ENCODE measurements at regions not wholly inside any gene's neighbourhood (a gene's known extent, or its start where the extent isn't known, plus 50 kb on each side); places are given as distances from the start of the nearest gene placed in this dataset.

DNA sequence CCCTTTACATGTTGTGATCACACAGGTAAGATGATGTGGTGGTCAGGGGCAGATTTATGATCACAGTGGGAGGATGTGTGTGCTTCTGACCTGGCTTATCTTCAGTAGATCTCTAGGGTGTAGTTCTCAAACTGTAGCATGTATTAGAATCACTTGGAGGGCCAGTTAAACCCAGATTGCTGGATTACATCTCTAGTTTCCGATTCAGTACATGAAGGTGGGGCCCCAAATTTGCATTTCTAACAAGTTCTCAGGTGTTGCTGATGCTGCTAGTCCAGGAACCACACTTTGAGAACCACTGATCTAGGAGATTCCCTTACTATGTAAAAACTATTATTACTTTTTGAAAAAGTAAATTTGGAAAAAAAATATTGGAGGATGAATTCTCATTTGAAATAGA is 199.3 kb upstream of the GOLIM4 start:
- Mint-ChIP-seq H3K4me3 (no peak overlapping the region), H3K27ac (no peak overlapping the region), H3K36me3 (ENCODE audit: low read depth) (no peaks in the 10 kb centered on the region), H3K9me3 (peaks cover 2% of the 10 kb centered on the region), H3K27me3 (no peaks in the 10 kb centered on the region), H3K4me1 (ENCODE audit: low read depth) (no peaks in the 10 kb centered on the region)
- DNase-seq = no peak

DNA sequence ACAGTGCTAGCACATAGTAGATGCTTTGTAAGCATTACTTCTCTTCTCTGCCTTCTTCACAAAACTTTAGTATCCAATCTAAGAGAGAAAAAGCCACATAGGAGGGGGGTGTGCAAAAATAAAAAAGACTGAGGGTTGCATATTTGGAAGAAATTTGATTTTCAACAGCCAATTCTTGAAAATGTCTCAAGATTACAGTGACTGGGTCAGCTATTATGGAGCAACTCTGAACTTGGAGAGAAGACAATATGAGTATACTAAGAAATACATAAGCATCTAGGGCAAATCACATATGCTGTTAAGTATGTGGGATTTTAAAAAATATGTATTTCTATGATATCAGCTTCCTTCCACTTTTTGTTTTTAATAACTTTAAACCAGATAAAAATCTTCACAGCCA is 196.6 kb upstream of the GOLIM4 start:
- Mint-ChIP-seq H3K36me3 (ENCODE audit: low read depth) (no peaks in the 10 kb centered on the region), H3K27me3 (no peaks in the 10 kb centered on the region), H3K27ac (no peak overlapping the region), H3K4me1 (ENCODE audit: low read depth) (no peaks in the 10 kb centered on the region), H3K9me3 (no peaks in the 10 kb centered on the region), H3K4me3 (no peak overlapping the region)
- DNase-seq = no peak

DNA sequence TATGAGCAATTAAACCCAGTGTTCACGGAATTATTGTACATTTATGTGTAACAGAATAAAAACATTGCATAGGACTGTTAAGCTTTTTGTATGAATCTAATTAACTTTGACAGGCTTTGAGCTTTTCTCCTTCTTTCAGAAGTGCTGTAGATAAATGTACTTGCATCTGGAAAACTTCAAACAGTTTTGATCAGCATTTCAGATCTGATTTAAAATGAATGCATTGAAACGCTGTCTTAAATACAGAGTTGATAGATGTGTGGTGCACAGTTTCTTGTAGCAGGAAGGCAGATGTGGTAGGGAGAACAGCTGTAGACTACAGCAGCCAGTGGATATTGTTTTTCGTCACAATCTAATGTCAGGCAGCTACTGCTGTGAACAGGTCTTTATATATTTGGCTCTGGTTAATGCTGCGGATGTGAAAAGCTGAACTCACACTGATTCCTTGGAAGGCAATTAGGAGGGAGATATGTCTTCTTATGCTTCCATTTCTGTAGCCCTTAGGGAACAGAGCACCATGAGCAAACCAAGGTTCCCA is 193.8 kb upstream of the GOLIM4 start:
- Mint-ChIP-seq H3K4me3 (no peak overlapping the region), H3K27me3 (no peaks in the 10 kb centered on the region), H3K4me1 (ENCODE audit: low read depth) (no peaks in the 10 kb centered on the region), H3K27ac (no peak overlapping the region), H3K36me3 (ENCODE audit: low read depth) (no peaks in the 10 kb centered on the region), H3K9me3 (no peaks in the 10 kb centered on the region)
- no peak for DNase-seq

DNA sequence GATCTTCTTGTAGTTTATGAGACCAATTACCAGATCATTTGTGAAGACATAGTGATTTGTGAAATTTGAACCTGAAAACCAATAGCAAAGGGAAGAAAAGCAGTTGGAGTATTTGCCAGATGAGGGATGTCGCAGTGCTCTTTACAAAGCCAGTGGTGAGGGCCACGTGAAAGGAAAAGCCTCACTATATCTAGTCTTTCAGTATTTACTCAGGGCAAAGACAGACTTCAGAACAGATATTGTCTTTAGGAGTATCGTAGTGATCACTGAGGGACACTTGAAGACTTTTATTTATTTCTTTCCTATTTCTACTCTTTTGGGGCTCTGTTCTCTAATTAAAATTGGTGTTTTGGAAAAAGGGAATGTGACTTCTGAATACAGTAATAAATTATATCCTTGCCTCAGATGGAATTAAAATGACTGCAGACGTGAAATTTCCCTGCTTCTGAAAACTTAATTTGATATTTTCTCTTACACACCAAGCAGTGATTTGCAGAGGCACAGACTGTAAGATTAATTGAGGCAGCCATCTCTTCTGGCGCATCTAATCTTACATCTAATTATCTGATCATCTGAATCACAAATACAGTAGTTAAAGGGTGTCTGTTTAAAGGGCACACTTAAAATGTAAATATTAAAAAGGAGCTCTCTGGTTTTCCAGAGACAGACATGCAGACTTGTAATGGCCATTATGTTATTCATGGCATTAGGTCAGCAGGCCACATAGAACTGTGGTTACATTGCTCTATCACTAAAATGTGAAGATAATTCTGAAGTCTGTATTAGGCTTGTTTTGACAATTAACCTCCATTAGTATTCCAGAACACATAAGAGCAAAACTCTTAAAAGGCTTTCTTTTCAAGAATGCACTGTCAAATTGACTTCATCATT is 193.0 kb upstream of the GOLIM4 start:
- Mint-ChIP-seq H3K4me1 (ENCODE audit: low read depth) (no peaks in the 10 kb centered on the region), H3K4me3 (no peak overlapping the region), H3K9me3 (no peaks in the 10 kb centered on the region), H3K27ac (no peak overlapping the region), H3K36me3 (ENCODE audit: low read depth) (no peaks in the 10 kb centered on the region), H3K27me3 (no peaks in the 10 kb centered on the region)
- no peak for DNase-seq

DNA sequence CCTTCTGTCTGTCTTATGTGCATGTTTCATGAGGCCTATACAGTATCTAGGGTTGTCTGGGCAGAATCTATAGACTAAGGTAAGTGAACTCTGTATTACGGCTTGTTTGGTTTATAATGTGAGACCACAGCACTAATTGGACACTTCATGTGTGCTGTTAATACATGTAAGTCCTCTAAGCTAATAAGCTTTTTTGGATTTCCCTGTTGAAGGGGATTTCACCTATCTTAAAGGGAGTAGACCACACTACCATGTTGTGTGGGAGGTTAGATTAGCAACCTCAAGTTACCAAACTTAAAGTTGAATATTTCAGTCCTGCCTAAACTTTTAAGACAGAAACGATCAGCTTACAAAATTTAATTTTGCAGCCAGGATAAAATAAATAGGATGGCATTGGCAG is 189.8 kb upstream of the GOLIM4 start:
- no peaks in the 10 kb centered on the region for H3K9me3 Mint-ChIP-seq
- no peaks in the 10 kb centered on the region for H3K27me3 Mint-ChIP-seq
- H3K4me1 Mint-ChIP-seq (ENCODE audit: low read depth) = no peaks in the 10 kb centered on the region
- no peak overlapping the region for H3K27ac Mint-ChIP-seq
- no peak for DNase-seq
- H3K36me3 Mint-ChIP-seq (ENCODE audit: low read depth) = no peaks in the 10 kb centered on the region
- H3K4me3 Mint-ChIP-seq = no peak overlapping the region

DNA sequence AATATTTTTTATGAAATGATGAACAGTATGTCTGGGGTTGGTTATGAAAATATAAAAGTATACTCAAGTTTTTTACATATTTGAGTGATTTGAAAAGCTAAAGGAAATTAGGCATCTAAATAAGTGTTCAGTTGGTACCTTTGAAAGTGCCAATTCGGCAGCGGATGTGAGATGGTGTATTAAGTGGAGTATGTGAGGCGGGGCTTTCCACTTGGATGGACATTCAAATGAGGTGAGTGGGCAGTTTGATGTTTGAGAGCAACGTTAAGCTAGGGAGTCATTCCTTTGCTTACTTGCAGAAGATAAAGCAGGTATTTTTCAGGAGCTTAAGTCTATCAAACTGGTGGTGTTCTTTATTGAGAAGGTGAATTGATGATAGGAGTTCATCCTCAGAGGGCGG is 189.0 kb upstream of the GOLIM4 start:
- DNase-seq = no peak
- no peaks in the 10 kb centered on the region for H3K4me1 Mint-ChIP-seq (ENCODE audit: low read depth)
- no peaks in the 10 kb centered on the region for H3K36me3 Mint-ChIP-seq (ENCODE audit: low read depth)
- no peaks in the 10 kb centered on the region for H3K27me3 Mint-ChIP-seq
- no peak overlapping the region for H3K4me3 Mint-ChIP-seq
- no peak overlapping the region for H3K27ac Mint-ChIP-seq
- no peaks in the 10 kb centered on the region for H3K9me3 Mint-ChIP-seq

DNA sequence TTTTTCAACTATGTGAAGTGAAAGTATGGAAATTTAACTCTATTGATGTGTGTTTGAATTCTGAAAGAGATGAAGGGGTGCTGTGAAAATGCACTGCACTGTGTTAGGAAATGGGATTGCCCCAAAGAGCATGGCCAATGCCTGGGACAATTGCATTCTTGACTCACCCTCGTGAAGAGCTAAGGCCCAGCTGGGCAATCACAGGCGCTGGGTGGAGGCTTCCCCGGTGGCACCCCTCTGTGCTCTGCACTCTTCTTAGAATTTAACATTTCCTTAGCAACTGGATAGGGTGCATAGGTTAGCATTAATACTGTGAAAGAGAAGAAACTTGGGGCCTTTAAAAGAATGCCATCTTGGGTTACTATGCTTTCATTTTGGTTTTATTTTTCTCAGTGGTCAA is 179.9 kb upstream of the GOLIM4 start:
- no peaks in the 10 kb centered on the region for H3K27me3 Mint-ChIP-seq
- no peak overlapping the region for H3K27ac Mint-ChIP-seq
- DNase-seq = no peak
- H3K4me3 Mint-ChIP-seq = no peak overlapping the region
- no peaks in the 10 kb centered on the region for H3K4me1 Mint-ChIP-seq (ENCODE audit: low read depth)
- H3K9me3 Mint-ChIP-seq = no peaks in the 10 kb centered on the region
- no peaks in the 10 kb centered on the region for H3K36me3 Mint-ChIP-seq (ENCODE audit: low read depth)

DNA sequence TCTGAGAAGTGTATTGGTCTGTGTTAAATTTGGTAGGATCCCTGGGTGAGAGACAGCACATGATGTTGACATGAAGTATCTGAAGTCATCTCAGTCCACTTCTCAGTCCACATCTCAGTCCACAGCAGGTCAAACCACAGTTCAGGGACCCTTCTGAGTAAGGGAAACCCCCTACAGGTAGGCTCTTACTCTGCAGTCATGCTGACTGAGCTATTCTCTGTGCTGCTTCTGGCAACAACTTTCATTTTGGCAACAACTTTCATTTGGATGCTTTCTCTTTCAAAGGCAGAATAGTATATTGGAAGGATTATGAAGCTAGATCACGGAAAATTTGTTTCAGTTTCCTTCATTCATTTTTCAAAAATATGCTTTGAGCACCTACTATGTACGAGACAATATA is 178.2 kb upstream of the GOLIM4 start:
- no peaks in the 10 kb centered on the region for H3K36me3 Mint-ChIP-seq (ENCODE audit: low read depth)
- no peak overlapping the region for H3K4me3 Mint-ChIP-seq
- no peak overlapping the region for H3K27ac Mint-ChIP-seq
- no peaks in the 10 kb centered on the region for H3K27me3 Mint-ChIP-seq
- no peaks in the 10 kb centered on the region for H3K9me3 Mint-ChIP-seq
- DNase-seq = no peak
- no peaks in the 10 kb centered on the region for H3K4me1 Mint-ChIP-seq (ENCODE audit: low read depth)

DNA sequence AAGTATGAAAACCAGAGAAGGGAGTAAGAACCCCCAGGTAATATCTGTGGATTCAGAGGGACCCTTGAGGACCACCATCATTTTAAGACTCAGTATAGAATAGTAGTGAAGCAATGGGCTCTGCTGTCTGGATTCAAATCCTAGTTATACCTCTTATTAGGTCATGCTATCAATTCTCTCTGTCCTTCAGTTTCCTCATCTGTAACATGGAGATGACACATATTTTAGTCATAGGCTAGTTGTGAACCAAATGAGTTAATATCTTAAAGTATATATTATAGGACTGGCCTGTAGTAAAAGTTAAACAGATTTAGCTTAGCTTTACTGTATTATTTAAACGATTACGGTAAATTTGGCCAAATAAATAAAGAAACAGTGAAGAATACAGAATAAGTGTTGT is 177.3 kb upstream of the GOLIM4 start:
- no peak for DNase-seq
- no peaks in the 10 kb centered on the region for H3K27me3 Mint-ChIP-seq
- no peak overlapping the region for H3K4me3 Mint-ChIP-seq
- no peaks in the 10 kb centered on the region for H3K36me3 Mint-ChIP-seq (ENCODE audit: low read depth)
- no peak overlapping the region for H3K27ac Mint-ChIP-seq
- H3K4me1 Mint-ChIP-seq (ENCODE audit: low read depth) = no peaks in the 10 kb centered on the region
- no peaks in the 10 kb centered on the region for H3K9me3 Mint-ChIP-seq

DNA sequence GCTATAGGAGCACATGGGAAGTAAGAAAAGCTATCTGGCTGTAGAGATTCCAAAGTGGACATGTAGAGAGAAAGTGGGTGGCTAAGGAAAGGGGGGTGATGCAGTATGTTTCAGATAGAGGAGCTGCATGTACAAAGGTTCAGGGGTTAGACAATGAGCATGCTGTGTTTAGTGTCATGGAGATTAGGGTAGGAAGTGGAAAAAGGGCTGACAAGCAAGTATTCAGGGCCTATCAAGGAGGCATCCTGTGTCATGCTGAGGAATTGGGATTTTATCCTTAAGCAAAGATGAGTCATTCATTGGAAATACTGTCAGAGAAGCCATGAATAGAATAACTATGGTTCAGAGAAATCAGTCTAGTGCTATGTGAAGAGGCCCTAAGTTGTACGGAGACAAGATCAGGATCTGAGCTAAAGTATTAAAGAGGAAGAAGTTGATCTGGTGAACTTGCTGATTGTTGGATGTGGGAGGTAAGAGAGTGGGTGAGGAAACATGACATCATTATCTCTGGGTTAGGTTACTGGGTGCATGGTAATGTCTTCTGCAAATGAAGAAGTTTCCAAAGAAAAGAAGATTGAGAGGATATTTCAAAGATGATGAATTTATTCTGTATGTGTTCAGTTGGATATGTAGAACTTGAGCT is 176.7 kb upstream of the GOLIM4 start:
- DNase-seq = no peak
- Mint-ChIP-seq H3K27ac (no peak overlapping the region), H3K4me3 (no peak overlapping the region), H3K4me1 (ENCODE audit: low read depth) (no peaks in the 10 kb centered on the region), H3K36me3 (ENCODE audit: low read depth) (no peaks in the 10 kb centered on the region), H3K27me3 (no peaks in the 10 kb centered on the region), H3K9me3 (no peaks in the 10 kb centered on the region)

DNA sequence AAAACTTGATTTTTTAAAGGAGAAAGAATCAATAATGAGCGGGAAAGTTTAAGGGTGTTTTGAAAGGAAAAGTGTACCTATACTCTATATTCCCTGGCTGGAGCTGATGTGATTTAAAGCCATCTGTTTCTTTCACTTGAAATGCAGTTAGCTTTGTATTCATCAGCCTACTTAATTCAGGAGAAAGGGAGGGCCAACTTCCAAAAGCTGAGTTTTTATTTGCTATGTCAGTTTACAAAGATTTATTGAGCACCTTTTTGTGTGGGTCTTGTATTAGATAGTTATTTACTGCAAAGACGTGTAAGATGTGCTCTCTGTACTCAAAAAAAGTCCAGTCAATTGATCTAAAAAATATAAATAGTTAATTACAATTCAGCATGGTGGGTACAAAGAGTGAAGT is 176.2 kb upstream of the GOLIM4 start:
- Mint-ChIP-seq H3K4me3 (no peak overlapping the region), H3K36me3 (ENCODE audit: low read depth) (no peaks in the 10 kb centered on the region), H3K4me1 (ENCODE audit: low read depth) (no peaks in the 10 kb centered on the region), H3K9me3 (no peaks in the 10 kb centered on the region), H3K27me3 (no peaks in the 10 kb centered on the region), H3K27ac (no peak overlapping the region)
- DNase-seq = no peak

DNA sequence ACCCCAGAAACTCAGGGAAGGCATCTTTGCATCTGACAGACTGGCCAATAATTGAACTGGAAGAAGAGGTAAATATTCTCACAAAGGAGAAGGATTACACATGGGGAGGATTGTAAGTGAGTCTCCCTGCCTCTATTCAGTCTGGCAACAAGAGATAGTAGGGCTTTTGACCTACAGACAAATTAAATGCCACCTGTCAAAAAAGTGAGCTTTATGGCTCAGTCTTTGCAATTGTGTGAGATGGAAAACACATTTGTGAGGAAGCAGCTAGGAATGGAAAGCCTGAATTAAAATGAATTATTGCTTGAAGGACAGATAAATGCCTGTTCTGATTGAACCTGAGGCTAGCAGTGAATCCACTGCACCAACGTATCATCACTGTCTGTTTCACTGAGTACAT is 173.3 kb upstream of the GOLIM4 start:
- no peaks in the 10 kb centered on the region for H3K36me3 Mint-ChIP-seq (ENCODE audit: low read depth)
- H3K27ac Mint-ChIP-seq = no peak overlapping the region
- H3K4me3 Mint-ChIP-seq = no peak overlapping the region
- H3K4me1 Mint-ChIP-seq (ENCODE audit: low read depth) = no peaks in the 10 kb centered on the region
- DNase-seq = no peak
- H3K27me3 Mint-ChIP-seq = no peaks in the 10 kb centered on the region
- H3K9me3 Mint-ChIP-seq = no peaks in the 10 kb centered on the region

DNA sequence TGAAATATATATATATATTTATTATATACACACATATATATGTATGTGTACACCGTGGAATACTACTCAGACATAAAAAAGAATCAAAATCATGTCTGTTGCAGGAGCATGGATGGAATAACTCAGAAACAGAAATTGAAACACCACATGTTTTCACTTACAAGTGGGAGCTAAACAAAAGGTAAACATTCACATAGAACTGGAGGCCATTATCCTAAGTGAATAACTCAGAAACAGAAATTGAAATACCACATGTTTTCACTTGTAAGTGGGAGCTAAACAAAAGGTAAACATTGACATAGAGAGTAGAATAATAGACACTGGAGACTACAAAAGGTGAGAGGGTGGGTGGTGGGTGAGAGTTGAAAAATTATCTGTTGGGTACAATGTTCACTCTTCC is 171.5 kb upstream of the GOLIM4 start:
- Mint-ChIP-seq H3K4me1 (ENCODE audit: low read depth) (no peaks in the 10 kb centered on the region), H3K27ac (no peak overlapping the region), H3K9me3 (no peaks in the 10 kb centered on the region)

DNA sequence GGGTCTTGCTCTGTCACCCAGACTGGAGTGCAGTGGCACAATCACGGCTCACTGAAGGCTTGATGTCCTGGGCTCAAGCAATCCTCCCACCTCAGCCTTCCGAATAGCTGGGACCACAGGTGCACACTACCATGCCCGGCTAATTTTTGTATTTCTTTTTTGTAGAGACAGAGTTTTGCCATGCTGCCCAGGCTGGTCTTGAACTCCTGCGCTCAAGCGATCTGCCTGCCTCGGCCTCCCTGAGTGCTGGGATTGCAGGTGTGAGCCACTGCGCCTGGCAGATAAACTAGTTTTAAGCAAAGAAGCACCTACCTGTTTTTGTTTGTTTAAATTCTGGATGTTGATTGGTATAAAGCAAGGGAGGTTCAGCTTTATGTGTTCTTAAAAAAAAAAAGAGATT is 170.6 kb upstream of the GOLIM4 start:
- Mint-ChIP-seq H3K4me3 (no peak overlapping the region), H3K4me1 (ENCODE audit: low read depth) (no peaks in the 10 kb centered on the region), H3K9me3 (no peaks in the 10 kb centered on the region), H3K36me3 (ENCODE audit: low read depth) (no peaks in the 10 kb centered on the region), H3K27me3 (no peaks in the 10 kb centered on the region), H3K27ac (no peak overlapping the region)
- no peak for DNase-seq

More for the DNA sequence above, 171.5 kb upstream of the GOLIM4 start:
- DNase-seq = no peak
- Mint-ChIP-seq H3K4me3 (no peak overlapping the region), H3K27me3 (no peaks in the 10 kb centered on the region), H3K36me3 (ENCODE audit: low read depth) (no peaks in the 10 kb centered on the region)

DNA sequence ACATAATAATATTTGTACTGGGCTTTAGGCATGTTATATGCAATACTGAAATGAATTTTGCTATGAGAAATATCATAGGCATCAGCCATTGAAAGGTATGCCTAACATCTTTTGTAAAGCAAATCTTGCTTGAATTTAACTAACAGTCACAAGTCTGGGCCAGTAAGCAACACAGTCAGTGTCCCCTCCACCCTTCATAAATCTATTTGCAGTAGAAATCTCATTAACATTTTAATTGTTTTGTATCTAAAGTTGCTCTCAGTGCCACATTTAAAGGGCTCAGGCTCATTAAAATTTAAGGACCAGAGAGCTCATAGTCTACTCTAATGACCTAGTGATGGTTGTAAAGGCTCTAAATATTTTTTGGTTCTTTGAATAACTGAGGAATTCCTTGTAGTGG is 167.2 kb upstream of the GOLIM4 start:
- Mint-ChIP-seq H3K4me3 (no peak overlapping the region), H3K9me3 (no peaks in the 10 kb centered on the region), H3K27ac (no peak overlapping the region), H3K36me3 (ENCODE audit: low read depth) (no peaks in the 10 kb centered on the region), H3K4me1 (ENCODE audit: low read depth) (no peaks in the 10 kb centered on the region), H3K27me3 (no peaks in the 10 kb centered on the region)
- DNase-seq = no peak
